Daoy (cell line): ENCODE measurements at regions not wholly inside any gene's neighbourhood (a gene's known extent, or its start where the extent isn't known, plus 50 kb on each side); places are given as distances from the start of the nearest gene placed in this dataset.

Source experiments
- DNase-seq: peaks from one replicate; pipeline ENCODE4 v3.0.0-alpha.2; 2015; ENCODE audit warnings: low read depth

DNA sequence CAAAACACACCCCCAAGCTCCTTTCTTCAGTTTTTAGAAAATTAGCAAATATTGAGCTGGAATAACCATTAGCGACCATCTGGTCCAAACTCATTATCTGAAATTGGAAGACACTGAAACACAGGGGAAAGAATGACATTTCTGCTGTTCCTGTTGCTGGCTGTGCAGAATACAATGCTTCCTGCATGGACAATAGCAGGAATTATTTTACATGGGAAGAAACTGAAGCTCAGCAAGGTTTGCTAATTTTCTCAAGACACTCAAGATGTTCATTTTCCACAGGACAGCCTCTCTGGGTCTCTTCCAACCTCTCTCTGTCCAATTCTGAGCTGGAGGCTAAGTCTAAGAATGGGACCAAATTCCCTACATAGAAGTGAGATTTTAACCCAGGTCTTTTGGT is 81.9 kb upstream of the TNS3 start:
- DNase-seq = no peak

DNA sequence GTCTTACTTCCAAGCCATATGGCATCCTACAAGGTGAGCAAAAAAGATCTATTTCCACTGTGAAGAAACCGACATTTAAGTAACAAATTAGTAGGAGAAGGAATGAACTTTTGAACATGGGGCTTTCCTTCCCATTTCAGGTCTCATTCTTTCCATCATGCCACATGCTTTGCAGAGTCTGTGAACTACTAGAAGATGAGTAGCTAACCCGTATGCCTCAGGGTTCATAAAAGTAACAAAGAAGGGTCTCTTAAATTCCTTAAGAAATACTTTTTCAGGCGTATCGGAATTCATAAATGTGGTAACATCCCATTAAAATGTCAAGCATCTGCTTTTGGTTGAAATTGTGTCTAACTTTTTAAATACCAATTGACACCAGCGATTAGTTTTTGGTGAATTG is 81.3 kb upstream of the TNS3 start:
- no peak for DNase-seq

DNA sequence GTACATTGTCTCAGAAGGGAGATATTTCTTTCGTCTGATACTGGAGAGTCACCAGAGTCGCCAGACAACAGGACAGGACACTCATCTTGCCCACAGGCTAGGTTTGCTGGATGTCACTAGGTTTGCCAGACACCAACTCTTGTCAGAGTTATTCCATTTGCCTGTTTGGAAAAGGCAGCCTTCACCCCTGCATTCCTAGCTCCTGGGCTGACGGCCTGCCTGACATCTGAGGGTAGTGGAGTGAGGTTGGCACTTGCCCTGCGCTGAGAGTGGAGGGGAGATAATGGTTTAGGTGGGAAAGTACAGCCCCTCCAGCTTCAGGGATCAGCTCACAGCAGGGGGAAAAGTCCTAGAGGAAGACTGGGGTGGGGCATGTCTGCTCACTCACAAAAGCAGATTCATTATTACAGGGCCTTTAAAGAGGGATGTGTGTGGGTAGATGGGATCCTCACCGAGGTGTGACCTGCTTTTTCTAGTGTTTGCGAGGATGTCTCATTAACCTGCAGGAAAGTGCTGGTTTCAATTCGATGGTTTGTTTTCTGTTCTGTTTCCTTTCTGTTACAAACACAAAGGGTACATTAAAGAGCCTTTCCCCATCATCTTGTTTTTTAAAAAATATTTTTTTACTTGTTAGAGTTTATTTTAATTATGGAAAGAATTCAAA is 79.3 kb upstream of the TNS3 start:
- no peak for DNase-seq

DNA sequence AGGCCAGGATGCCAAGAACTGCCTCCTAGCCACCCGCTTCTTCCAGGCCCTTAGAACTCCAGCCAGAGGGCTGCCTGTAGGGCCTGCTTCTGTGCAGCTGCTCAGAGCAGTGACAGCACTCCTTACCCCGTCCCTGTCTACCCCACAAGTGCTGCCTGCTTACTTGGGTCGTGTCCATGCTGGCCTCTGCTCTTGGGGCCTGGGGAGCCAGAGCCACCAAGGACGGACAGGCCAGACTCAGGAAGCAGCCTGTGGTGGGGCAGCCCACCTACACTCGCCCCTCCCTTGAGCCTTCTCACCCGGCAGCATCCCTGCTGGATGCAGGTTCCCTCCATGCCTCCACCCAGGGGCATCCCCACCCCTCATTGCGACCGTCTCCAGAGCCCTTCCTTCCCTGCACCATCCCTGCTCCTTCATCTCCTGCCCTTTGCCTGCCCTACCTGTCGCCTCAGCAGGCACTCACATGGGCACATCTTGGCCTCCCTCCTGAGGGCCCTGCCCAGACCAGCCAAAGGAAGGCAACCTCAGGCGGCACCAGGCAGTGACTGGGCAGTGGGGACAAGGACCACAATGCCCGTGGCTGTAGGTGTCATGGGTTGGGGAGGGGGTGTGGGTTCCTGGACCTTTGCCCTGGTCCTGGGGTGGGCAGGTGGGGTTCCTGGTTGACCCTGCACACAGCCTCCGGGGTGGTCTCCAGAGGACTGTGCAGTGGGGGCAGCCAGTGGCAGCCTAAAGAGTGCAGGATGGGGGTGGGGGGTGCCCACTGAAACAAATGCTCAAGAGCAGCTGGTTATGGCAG is 78.0 kb upstream of the TNS3 start:
- DNase-seq = no peak

DNA sequence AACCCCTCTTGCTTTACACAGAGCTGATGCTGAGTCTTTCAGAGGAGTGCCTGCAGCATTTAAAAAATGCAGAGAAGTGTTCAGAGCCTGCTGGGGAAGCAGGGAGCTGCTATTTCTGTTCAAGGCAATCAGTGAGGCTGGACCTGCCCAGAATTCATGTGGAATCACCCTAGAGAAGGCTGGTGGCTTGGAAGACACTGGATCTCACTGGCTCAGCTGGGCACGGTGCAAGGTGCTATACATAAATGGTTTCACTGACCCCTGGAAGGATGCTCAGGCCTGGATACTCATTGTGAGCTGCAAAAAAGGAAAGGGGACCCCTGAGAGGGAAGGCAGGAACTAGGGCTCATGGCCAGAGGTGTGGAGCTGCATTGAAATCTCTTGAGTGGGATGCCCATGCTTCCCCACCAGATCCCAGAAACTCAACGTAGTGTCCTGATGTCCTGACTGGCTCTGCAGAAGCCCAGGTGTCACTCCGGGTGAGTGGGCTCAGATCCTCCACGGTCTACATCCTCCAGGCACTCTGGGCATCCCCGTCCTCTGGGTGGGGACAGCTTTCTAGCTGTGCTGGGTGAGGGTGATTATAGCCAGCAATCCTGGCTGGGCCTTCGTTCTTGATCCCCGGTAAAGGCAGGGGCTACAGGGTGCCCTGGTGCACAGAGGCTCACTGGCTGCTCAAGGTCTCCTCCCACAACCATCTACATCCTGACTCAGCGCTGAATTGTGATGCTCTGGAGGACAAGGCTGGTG is 77.2 kb upstream of the TNS3 start:
- DNase-seq = no peak

DNA sequence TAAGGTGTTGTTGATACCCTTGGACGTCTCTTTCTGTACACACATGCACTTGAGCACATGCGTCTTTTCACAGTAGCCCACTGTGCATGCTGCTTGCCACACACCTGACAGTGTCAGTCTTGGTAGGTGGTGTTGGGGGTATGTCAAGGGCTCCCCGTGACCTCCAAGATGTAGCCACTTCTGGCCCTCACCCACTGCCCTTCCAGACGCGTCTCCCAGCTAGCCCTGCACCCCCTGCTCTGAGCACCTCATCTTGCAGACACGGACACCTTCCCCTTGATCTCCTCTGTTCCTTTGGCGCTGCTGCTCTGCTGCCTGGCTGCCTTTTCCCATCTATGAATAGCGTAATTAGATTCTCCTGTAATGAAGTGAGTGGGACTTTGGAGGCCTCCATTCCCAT is 75.2 kb upstream of the TNS3 start:
- no peak for DNase-seq

DNA sequence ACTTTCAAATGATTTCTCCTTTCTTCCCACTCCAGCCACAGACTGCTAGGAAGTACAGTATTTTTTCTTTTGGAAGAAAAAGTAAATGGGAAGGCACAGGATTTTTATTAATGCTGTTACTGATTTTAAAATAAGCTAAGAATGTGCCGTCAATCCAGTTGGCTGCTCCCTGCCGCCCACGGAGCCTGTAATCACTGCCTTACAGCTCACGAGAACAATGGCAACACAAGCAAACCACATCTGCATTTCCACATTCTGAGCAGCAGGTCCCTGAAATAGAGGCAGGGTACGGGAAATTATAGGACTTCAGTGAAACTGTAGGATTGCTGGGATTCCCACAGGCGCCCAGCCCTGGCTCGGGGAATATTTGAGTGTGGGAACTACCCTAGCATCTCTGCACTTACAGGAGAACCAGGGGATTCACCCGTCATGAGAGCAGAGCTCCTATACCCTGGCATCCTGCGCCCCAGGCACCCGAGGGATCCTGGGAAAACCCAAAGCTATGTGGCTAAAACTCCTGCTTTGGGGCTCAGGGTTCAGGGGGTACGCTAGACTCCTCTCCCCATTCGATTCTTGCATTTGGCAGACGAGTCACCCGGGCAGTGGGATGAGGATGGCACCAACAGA is 72.9 kb upstream of the TNS3 start:
- peak; percentile 75 for DNase-seq

DNA sequence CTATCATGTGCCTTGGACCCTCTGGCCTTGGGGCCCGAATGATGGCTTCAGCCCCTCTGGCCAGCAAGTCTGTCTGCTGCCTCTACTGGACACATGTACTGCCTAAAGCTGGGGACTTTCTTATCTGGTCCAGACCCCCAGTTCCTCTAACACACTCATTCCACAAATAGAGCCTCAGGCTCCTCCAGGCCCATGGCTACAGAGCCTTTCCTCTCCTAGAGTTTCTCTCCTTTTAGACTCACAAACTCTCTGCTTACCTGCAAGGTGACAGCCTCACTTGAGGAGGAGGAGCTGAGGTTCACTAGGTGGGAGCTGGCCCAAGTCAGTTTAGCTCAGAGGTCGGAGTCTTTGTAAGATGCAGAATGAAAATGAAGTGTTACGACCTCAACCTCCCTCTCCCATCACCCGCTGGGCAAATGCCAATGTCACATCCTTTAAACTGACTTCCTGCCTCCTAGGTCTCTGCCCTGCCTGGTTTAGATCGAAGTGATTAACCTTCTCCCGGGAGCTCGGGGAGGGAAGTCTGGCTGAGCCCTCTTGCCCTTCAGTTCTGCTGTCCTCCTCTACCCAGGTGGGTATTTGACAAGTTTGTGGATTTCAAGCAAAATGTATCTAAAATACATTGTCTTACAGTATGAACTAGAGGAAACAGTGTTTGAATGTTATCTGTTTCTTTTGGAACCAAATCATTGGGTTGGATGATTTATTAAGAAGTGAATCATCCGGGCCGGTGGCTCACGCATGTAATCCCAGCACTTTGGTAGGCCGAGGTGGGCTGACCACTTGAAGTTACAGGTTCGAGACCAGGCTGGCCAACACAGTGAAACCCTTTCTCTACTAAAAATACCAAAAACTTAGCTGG is 71.9 kb upstream of the TNS3 start:
- DNase-seq = peak; percentile 87

DNA sequence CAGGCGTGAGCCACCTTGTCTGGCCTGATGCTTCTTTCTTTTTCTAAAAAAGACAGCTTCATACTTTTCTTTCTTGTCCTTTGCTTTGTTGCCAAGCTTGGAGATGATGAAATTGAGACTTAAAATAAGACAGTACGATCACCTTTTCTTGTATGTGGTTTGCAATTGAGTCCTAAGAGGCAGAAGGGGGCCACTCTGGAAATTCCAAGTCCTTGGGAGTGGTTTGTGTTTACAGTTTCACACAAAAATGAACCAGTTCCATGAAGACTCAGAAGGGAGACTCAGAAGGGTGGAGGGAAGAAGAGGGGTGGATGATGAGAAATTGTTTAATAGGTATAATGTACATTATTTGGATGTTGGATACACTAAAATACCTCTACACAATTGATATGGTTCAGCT is 70.7 kb upstream of the TNS3 start:
- peak; percentile 51 for DNase-seq

DNA sequence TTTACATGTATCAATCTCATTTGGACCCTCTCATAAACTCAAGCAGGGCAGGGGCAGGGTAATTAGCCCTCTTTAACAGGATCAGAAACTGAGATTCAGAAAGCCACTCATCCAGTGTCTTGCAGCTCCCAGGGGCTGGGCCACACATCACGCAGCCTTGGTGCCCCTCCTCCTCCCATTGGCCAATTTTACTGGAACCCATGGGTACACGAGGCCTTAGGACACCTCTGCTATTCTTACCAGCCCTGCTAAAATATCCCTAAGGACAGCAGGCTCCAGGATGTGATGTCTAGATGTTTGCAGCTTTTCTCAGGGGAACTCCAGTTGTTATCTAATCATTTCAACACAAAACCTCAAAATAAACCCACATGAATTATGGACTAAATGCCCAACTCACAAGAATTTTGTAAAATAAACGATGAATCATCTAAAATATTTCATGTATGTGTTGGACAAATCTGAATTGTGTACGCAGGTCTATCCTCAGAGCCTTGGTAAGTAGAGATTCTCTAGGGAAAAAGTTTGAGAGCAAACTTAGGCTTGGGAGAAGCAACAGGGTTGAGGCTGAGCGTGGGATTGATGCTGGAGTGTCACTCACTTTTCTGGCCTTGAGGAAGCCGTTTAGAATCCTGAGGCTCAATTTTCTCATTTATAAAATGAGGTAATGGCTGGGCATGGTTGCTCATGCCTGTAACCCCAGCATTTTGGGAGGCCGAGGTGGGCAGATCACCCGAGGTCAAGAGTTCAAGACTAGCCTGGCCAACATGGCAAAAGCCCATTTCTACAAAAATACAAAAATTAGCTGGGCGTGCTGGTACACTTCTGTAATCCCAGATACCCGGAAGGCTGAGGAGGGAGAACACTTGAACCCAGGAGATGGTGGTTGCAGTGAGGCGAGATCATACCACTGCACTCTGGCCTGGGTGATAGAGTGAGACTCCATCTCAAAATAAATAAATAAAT is 69.7 kb upstream of the TNS3 start:
- DNase-seq = peak; percentile 97

DNA sequence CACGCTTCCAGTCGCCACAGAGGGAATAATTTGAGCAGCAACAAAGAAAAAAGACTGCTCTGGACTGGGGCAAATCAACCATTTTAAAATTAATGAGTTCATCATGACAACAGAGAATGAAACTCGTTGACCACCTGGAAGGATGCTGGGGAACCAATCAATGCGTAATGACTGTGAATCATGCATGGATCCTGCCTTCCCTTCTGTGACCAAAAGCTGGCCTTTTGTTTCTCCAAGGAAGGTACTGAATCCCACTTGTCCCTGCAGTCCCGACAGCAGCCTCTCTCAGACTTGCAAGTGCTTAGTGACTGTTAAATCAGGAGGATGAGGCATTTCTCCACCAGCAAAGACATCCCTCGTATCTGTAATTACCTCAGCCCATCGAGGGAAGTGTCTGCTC is 68.0 kb upstream of the TNS3 start:
- peak; percentile 58 for DNase-seq

DNA sequence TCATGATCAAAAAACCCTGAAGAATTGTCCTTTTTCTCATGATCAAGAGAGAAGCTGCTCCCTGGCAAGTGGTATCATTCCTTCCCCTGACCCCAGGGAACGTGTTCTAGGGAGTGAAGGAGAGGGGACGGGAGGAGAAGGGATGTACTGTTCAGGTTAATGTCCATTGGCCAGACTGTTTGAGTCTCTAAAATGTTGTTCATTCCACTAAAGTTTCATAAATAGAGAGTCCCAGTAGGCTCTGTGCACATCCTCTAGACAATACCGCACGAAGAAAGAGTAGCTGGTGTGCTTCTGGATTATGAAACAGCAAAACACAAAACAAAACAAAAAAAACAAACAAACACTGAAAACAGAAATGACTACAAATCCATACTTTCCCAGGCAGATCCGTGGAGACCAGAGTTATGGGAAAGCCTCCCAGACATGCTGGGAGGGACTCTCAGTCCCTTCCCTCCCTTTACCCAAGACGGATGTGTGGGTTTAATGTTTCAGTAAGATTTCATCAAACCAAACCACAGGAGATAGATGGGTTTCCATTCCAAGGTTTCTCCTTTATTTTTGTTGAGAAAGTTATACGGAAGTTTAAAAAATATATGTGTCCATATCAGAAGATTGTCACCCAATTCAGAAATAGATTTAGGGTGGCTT is 66.5 kb upstream of the TNS3 start:
- peak; percentile 91 for DNase-seq

DNA sequence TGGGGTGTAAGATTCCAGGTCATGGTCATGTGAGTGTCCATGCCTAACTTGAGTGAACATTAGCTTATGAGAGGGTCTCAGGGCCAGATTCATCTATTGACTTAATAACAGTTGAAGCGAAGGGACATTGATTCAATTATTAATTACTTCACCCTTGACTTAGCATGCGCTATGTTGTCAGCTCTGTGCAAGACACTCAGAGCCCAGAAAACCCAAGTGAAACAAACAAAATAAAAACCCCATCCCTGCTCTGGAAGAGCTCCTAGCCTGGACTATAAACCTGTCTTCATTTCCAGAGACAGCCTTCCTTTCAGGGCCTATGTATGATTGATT is 66.0 kb upstream of the TNS3 start:
- DNase-seq = peak; percentile 4

DNA sequence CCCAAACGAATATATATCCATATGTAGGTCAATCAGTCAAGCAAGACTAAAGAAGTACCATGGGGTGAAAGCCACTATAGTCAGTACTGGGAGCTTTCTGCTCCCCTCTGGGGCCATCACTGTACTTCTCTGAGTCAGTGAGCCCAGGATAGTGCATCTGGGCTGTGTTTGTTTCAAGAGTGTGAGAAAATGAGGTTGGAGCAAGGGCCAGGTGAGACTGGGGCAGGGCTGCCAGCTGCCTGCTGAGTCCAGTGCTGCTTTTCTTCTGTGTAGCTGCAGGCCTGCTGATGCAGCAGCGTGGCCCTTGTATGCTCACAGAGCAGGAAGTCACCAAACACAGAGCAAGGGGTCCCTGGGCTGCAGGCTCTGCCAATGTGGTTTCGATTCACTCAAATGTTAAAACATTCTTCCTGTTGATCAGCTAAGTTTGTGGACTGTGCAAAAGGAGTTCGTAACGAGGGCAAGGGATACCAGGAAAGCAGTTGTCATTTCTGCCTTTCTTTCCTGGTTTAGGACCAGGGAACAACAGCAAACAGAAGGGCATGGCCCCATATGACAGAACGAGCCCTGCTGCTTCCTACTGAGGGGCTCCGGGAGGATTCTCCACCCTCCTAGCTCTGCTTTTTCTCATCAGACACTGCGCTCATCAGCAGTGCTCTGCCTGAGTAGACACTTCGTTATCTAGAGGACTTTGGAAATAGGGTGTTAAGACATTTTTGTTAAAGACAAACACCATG is 65.4 kb upstream of the TNS3 start:
- peak; percentile 41 for DNase-seq

DNA sequence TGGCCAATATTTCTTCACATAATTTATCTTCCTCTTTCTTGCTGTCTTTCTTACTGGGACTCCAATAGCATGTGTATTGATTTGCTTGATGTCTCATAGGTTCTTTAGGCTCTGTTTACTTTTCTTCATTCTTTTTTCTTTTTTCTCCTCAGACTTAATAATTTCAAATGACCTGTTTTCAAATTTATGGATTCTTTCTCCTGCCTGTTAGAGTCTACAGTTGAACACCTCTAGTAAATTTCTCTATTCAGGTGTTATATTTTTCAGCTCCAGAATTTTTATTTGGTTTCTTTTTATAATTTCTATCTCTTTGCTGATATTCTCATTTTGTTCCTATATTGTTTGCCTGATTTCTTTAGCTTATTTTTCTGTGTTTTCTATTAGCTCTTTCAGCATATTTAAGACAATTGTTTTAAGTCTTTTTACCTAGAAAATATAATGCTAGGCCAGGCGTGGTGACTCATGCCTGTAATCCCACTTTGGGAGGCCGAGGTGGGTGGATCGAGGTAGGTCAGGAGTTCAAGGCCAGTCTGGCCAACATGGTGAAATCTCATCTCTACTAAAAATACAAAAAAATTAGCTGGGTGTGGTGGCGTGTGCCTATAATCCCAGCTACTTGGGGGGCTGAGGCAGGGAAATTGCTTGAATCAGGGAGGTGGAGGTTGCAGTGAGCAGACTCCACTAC is 61.9 kb upstream of the TNS3 start:
- no peak for DNase-seq

DNA sequence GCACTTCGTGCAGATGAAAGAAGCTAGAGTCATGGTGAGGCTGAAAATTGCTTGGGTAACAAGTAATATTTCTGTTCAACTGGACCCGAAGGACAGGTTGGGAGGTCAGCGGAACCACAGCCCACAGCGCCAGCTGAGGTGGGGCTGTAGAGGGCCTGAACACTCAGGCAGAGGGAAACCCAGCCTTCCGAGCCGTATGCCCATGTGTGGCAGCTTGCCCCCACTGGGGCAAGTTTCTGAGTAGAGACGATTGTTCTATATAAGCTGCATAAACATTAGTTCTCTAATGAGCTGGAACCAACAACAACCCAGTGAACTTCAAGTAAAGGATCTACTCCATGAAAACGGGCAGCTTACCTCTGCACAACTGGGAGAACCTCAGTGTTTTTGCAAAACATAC is 58.4 kb upstream of the TNS3 start:
- DNase-seq = no peak

DNA sequence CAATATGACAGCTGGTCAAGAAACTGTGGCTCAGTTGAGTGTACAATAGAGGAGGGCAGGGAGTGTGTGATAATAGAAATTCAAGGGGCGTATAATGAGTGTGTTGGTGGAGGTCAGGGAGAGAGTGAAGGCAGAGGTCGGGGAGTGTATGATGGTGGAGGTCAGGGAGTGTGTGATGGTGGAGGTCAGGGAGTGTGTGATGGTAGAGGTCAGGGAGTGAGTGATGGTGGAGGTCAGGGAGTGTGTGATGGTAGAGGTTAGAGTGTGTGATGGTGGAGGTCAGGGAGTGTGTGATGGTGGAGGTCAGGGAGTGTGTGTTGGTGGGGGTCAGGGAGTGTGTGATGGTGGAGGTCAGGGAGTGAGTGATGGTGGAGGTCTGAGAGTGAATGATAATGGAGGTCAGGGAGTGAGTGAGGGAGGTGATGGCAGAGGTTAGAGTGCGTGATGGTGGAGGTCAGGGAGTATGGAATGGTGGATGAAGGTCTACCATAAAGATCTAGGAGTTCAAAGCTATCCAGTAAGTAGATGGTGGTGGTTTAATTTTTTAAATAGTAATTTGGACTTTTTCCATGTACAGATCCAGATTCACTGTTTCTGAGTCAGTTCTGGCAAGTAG is 57.7 kb upstream of the TNS3 start:
- no peak for DNase-seq

DNA sequence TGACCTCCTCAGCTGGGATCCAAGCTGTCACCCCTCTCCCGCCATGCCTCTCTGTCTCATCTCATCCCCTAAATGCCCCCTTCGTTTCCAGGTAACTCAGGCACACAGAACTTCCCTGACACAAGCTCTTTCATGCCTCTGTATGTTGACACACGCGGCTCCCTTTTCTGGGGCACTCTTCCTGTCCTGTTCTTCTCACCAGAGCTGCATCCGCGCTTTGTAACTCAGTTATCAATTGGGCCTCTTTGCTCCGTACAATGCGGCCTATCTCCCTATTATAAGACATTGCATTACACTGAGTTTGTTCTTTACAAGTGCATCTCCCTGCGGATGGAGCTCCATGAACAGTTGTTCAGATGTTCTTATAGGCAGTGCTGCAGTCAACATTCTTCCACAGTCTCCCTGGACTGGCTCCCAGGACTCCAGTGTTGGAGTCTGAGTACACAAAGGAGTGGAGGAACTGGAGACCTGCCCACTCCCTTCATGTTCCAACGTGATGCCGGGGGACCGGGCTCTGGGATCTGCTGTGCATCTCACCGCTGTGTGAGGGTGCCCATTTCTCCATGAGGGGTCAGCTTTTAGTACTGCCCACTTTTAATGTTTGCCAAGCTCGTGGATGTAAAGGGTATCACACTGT is 56.9 kb upstream of the TNS3 start:
- DNase-seq = no peak
